Activated T-helper 1 cell treated with anti-CD3 and anti-CD28 coated beads, Interleukin-12 subunit alpha, Interleukin-12 subunit beta, Interleukin-2, Interleukin-4 antibody, amounts not matched to agents 30 ng/mL and 10 ng/mL and 1 ng/mL, durations not matched to agents 14 hours and 24 hours and 36 hours (primary cell): ENCODE measurements at regions not wholly inside any gene's neighbourhood (a gene's known extent, or its start where the extent isn't known, plus 50 kb on each side); places are given as distances from the start of the nearest gene placed in this dataset.

Source experiments
- DNase-seq: peaks from one replicate; pipeline ENCODE4 v3.0.0; 2021; ENCODE audit warnings: low spot score
- H3K27ac Mint-ChIP-seq: one replicate; pipeline ENCODE4 v1.8.0; 2021; ENCODE audit warnings: mild to moderate bottlenecking, mixed read lengths
- H3K27me3 Mint-ChIP-seq: one replicate; pipeline ENCODE4 v1.8.0; 2022; ENCODE audit warnings: mild to moderate bottlenecking, moderate library complexity, mixed read lengths; ENCODE audit not compliant: insufficient read depth
- H3K36me3 Mint-ChIP-seq: one replicate; pipeline ENCODE4 v1.8.0; 2021; ENCODE audit warnings: low read depth, mixed read lengths
- H3K4me1 Mint-ChIP-seq: one replicate; pipeline ENCODE4 v1.8.0; 2021; ENCODE audit warnings: low read depth, mixed read lengths
- H3K4me3 Mint-ChIP-seq: one replicate; pipeline ENCODE4 v1.8.0; 2021; ENCODE audit warnings: mild to moderate bottlenecking, moderate library complexity, mixed read lengths
- H3K9me3 Mint-ChIP-seq: one replicate; pipeline ENCODE4 v1.8.0; 2021; ENCODE audit warnings: mixed read lengths
- intact Hi-C: fragments of 100-400 bp; cut with micrococcal nuclease; formaldehyde crosslinking; loops from one replicate; pipeline ENCODE4 v1.15.1; 2024

DNA sequence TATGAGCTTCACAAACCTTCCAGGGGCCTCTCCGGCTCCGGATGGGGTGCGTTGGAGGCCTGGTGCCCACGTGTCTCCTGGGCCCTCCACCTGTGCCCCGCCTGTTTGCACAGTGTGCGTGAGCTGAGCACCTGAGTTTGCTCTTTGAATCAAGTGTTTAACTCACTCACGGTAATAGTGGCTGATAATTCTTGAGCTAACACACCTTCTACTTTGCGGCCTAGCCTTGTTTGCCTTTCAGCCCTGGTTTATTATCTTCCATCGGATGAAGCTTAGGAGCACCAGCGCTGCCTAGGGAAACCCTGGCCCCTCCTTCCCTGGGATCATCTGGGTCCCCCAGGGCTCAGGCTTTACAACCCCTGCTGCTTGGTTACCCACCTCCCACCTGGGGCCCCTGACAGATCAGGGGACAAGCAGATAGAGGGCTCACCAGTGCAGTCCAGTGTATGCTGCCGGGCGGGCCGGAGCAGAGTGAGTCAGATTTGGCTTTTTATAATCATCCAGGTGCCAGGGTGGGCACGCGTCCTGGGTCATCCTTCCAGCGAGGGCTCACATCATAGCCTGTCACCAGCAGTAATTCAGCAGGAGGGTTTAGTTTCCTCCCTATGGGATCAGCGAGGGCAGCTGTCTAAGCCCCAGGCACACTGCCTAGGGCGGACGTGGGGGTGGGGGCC is 62.8 kb upstream of the RFLNA start:
- Mint-ChIP-seq H3K4me3 (no peak overlapping the region), H3K27me3 (no peaks in the 10 kb centered on the region), H3K36me3 (no peaks in the 10 kb centered on the region), H3K4me1 (no peaks in the 10 kb centered on the region), H3K9me3 (peaks cover 6% of the 10 kb centered on the region), H3K27ac (no peak overlapping the region)
- DNase-seq, result no peak
- intact Hi-C loops, result no loop called here

GRCh38 chr12:124232654-124232987 is 62.3 kb upstream of the RFLNA start:
- intact Hi-C loops, result no loop called here
- no peak overlapping the region for H3K27ac Mint-ChIP-seq
- no peak overlapping the region for H3K4me3 Mint-ChIP-seq
- H3K27me3 Mint-ChIP-seq, result no peaks in the 10 kb centered on the region
- no peaks in the 10 kb centered on the region for H3K36me3 Mint-ChIP-seq
- H3K9me3 Mint-ChIP-seq, result peaks cover 6% of the 10 kb centered on the region
- H3K4me1 Mint-ChIP-seq, result no peaks in the 10 kb centered on the region
- no peak for DNase-seq

GRCh38 chr12:124233041-124233796 is 61.7 kb upstream of the RFLNA start:
- no peaks in the 10 kb centered on the region for H3K36me3 Mint-ChIP-seq
- H3K4me3 Mint-ChIP-seq, result no peak overlapping the region
- peaks cover 6% of the 10 kb centered on the region for H3K9me3 Mint-ChIP-seq
- intact Hi-C loops, result no loop called here
- H3K27me3 Mint-ChIP-seq, result no peaks in the 10 kb centered on the region
- H3K27ac Mint-ChIP-seq, result no peak overlapping the region
- DNase-seq, result no peak
- no peaks in the 10 kb centered on the region for H3K4me1 Mint-ChIP-seq

GRCh38 chr12:124233846-124234640 is 60.9 kb upstream of the RFLNA start:
- no peaks in the 10 kb centered on the region for H3K36me3 Mint-ChIP-seq
- intact Hi-C loops, result no loop called here
- no peak overlapping the region for H3K4me3 Mint-ChIP-seq

DNA sequence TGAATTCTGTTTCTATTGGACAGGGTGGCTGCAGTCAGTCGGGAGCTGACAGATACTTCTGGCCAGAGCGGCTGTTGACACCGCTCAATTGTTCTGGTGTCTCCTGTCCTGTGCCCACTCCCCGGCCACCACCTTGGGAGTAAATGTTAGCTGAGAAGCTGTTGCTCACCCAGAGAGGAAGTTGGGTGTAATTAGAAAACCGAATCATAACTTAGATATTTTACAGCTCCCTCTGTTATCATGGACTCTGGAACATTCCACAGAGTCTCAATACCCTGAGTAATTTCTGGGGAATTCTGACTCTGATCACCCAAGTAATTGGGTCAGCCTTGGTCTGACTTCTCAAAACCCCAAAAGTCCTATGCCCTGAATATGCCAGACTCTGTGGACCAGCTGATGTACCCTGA is 58.3 kb upstream of the RFLNA start:
- DNase-seq, result no peak
- peaks cover 11% of the 10 kb centered on the region for H3K9me3 Mint-ChIP-seq
- H3K36me3 Mint-ChIP-seq, result no peaks in the 10 kb centered on the region
- intact Hi-C loops, result no loop called here
- H3K27ac Mint-ChIP-seq, result no peak overlapping the region
- no peaks in the 10 kb centered on the region for H3K4me1 Mint-ChIP-seq
- no peak overlapping the region for H3K4me3 Mint-ChIP-seq
- no peaks in the 10 kb centered on the region for H3K27me3 Mint-ChIP-seq

More at GRCh38 chr12:124233846-124234640, 60.9 kb upstream of the RFLNA start:
- Mint-ChIP-seq H3K9me3 (peaks cover 6% of the 10 kb centered on the region), H3K27ac (no peak overlapping the region), H3K27me3 (no peaks in the 10 kb centered on the region), H3K4me1 (no peaks in the 10 kb centered on the region)
- no peak for DNase-seq

GRCh38 chr12:124238886-124239285 is 56.0 kb upstream of the RFLNA start:
- H3K9me3 Mint-ChIP-seq, result peaks cover 11% of the 10 kb centered on the region

GRCh38 chr12:124240493-124240892 is 54.4 kb upstream of the RFLNA start:
- intact Hi-C loops, result no loop called here
- no peaks in the 10 kb centered on the region for H3K4me1 Mint-ChIP-seq
- DNase-seq, result no peak
- H3K9me3 Mint-ChIP-seq, result peaks cover 5% of the 10 kb centered on the region
- H3K36me3 Mint-ChIP-seq, result no peaks in the 10 kb centered on the region
- no peak overlapping the region for H3K4me3 Mint-ChIP-seq
- no peak overlapping the region for H3K27ac Mint-ChIP-seq
- H3K27me3 Mint-ChIP-seq, result no peaks in the 10 kb centered on the region

More at GRCh38 chr12:124238886-124239285, 56.0 kb upstream of the RFLNA start:
- no peaks in the 10 kb centered on the region for H3K4me1 Mint-ChIP-seq
- intact Hi-C loops, result no loop called here
- H3K4me3 Mint-ChIP-seq, result no peak overlapping the region
- H3K36me3 Mint-ChIP-seq, result no peaks in the 10 kb centered on the region
- H3K27ac Mint-ChIP-seq, result no peak overlapping the region
- no peaks in the 10 kb centered on the region for H3K27me3 Mint-ChIP-seq
- no peak for DNase-seq

DNA sequence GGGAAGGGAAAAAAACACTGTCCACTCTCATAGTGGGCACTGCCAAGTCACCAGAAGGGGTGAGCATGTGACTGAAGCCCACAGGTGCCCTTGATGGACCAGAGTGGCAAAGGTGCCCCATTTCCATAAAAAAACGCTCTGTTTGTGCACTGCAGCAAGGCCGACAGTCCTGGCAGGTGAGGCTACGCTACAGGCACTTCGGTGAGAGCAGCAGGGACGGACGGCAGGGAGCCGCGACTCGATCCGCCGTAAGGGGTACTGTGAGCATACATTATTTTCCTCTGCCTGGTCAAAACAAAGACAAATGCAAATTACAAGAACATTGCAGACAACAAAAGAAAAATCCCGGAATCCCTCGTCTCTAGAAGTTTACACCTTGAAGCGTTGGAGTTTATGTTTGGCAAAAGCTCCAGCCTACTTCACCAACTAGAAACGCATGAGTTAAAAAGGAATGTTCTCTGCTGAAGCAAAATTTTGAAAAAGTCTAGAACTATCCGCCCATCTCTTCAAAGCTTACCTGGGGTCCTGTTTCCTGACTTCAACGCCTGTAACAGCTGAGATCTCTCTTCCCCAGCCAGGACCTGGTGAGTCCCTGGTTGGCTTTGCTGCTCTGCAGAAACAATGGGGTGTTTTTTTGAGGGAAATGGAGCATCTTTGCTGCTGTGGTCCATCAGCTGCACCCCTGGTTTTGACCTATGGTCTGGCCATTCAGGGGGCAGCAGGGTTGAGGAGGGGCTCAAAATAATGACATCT is 52.9 kb upstream of the RFLNA start:
- intact Hi-C loops, result no loop called here
- Mint-ChIP-seq H3K4me1 (no peaks in the 10 kb centered on the region), H3K9me3 (peaks cover 8% of the 10 kb centered on the region), H3K27ac (no peak overlapping the region), H3K27me3 (peaks cover 2% of the 10 kb centered on the region), H3K36me3 (no peaks in the 10 kb centered on the region), H3K4me3 (no peak overlapping the region)
- DNase-seq, result no peak

- Mint-ChIP-seq H3K4me3 (no peak overlapping the region), H3K9me3 (peaks cover 8% of the 10 kb centered on the region), H3K36me3 (no peaks in the 10 kb centered on the region), H3K27me3 (peaks cover 5% of the 10 kb centered on the region), H3K4me1 (no peaks in the 10 kb centered on the region), H3K27ac (no peak overlapping the region)
- intact Hi-C loops, result no loop called here
- no peak for DNase-seq
Observed at GRCh38 chr12:124242529-124243065, 52.3 kb upstream of the RFLNA start.

DNA sequence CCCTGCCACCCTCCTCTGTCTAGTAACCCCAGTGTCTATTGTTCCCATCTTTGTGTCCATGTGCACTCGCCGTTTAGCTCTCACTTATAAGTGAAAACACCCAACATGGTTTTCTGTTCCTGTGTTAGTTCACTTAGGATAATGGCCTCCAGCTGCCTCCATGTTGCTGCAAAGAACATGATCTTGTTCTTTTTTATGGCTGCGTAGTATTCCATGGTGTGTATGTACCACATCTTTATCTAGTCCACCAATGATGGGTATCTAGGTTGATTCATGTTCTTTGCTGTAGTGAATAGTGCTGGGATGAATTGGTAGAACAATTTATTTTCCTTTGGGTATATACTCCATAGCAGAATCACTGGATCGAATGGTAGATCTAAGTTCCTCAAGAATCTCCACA is 51.0 kb upstream of the RFLNA start:
- H3K27me3 Mint-ChIP-seq, result peaks cover 5% of the 10 kb centered on the region
- no peak overlapping the region for H3K4me3 Mint-ChIP-seq
- no peak overlapping the region for H3K27ac Mint-ChIP-seq
- peaks cover 8% of the 10 kb centered on the region for H3K9me3 Mint-ChIP-seq
- no peak for DNase-seq
- H3K36me3 Mint-ChIP-seq, result no peaks in the 10 kb centered on the region
- intact Hi-C loops, result no loop called here
- H3K4me1 Mint-ChIP-seq, result no peaks in the 10 kb centered on the region
